DND-41 (cell line): ENCODE measurements at regions not wholly inside any gene's neighbourhood (a gene's known extent, or its start where the extent isn't known, plus 50 kb on each side); places are given as distances from the start of the nearest gene placed in this dataset.
"Not testable (repeated sequence)": the region's sequence is repeated elsewhere in the genome, so short reads cannot be mapped to it uniquely, and the experiment has no call there.

Experiments
- CTCF ChIP-seq: IDR thresholded peaks from 2 replicates; pipeline ENCODE4 v1.5.1; 2012; ENCODE audit warnings: borderline replicate concordance, low read length, moderate library complexity, mild to moderate bottlenecking; ENCODE audit not compliant: poor library complexity, severe bottlenecking; ENCODE audit errors: extremely low read depth
- EZH2 ChIP-seq: IDR thresholded peaks from 3 replicates; pipeline ENCODE4 v1.6.1; 2012; ENCODE audit warnings: borderline replicate concordance, low read depth, mild to moderate bottlenecking, moderate library complexity, low read length, inconsistent platforms; ENCODE audit not compliant: severe bottlenecking

- not testable (repeated sequence) for TF ChIP-seq CTCF, EZH2
These were observed 100.7 kb upstream of the SEC11C start for GRCh38 chr18:59039040-59039320.
